GM18499 (cell line): ENCODE measurements at regions not wholly inside any gene's neighbourhood (a gene's known extent, or its start where the extent isn't known, plus 50 kb on each side); places are given as distances from the start of the nearest gene placed in this dataset.
"Not testable (repeated sequence)": the region's sequence is repeated elsewhere in the genome, so short reads cannot be mapped to it uniquely, and the experiment has no call there.

Source experiments
- ATAC-seq: cut with Tn5 transposase; IDR thresholded peaks from one replicate; pipeline ENCODE4 v1.9.1; 2021; ENCODE audit warnings: moderate number of reproducible peaks; ENCODE audit not compliant: insufficient read depth, unreplicated experiment

GRCh38 chr4:170248029-170248428 lies 158.3 kb upstream of the AADAT start:
- no peak for ATAC-seq

GRCh38 chr4:170247596-170247995 lies 157.8 kb upstream of the AADAT start:
- no peak for ATAC-seq

GRCh38 chr4:170243662-170244288 lies 154.0 kb upstream of the AADAT start:
- ATAC-seq: no peak

GRCh38 chr4:170242471-170242870 lies 152.7 kb upstream of the AADAT start:
- ATAC-seq: no peak

GRCh38 chr4:170234800-170235199 lies 145.0 kb upstream of the AADAT start:
- ATAC-seq: no peak

- no peak for ATAC-seq
These were observed 141.6 kb upstream of the AADAT start for GRCh38 chr4:170231377-170231776.

GRCh38 chr4:170230242-170230641 lies 140.5 kb upstream of the AADAT start:
- no peak for ATAC-seq

GRCh38 chr4:170229006-170229405 lies 139.2 kb upstream of the AADAT start:
- ATAC-seq: no peak

- ATAC-seq: no peak
These were observed 138.2 kb upstream of the AADAT start for GRCh38 chr4:170227928-170228327.

- no peak for ATAC-seq
These were observed 136.5 kb upstream of the AADAT start for GRCh38 chr4:170226288-170226687.

GRCh38 chr4:170214731-170215130 lies 125.0 kb upstream of the AADAT start:
- no peak for ATAC-seq

GRCh38 chr4:170214101-170214500 lies 124.3 kb upstream of the AADAT start:
- no peak for ATAC-seq

GRCh38 chr4:170202721-170203120 lies 113.0 kb upstream of the AADAT start:
- peak; percentile 78 for ATAC-seq

GRCh38 chr4:170198747-170199146 lies 109.0 kb upstream of the AADAT start:
- ATAC-seq: no peak

GRCh38 chr4:170194794-170195193 lies 105.0 kb upstream of the AADAT start:
- not testable (repeated sequence) for ATAC-seq

- no peak for ATAC-seq
These were observed 103.7 kb upstream of the AADAT start for GRCh38 chr4:170193496-170193895.

GRCh38 chr4:170190265-170190664 lies 100.5 kb upstream of the AADAT start:
- ATAC-seq: no peak

GRCh38 chr4:170170861-170171260 lies 81.1 kb upstream of the AADAT start:
- no peak for ATAC-seq

GRCh38 chr4:170169699-170170098 lies 79.9 kb upstream of the AADAT start:
- no peak for ATAC-seq

- no peak for ATAC-seq
These were observed 77.9 kb upstream of the AADAT start for GRCh38 chr4:170167678-170168077.

- ATAC-seq: not testable (repeated sequence)
These were observed 76.4 kb upstream of the AADAT start for GRCh38 chr4:170166193-170166592.

- no peak for ATAC-seq
These were observed 72.7 kb upstream of the AADAT start for GRCh38 chr4:170162416-170162815.

GRCh38 chr4:170157670-170158069 lies 67.9 kb upstream of the AADAT start:
- no peak for ATAC-seq
